H1 (cell line): ENCODE measurements at regions not wholly inside any gene's neighbourhood (a gene's known extent, or its start where the extent isn't known, plus 50 kb on each side); places are given as distances from the start of the nearest gene placed in this dataset.

Source experiments
- CTCF ChIA-PET: fragments of 300-600 bp; sonication (Branson Sonifier 250); formaldehyde crosslinking; loops from one replicate; lab custom pipeline; 2021; ENCODE audit not compliant: partially characterized antibody; lab: Charles Lee
- POLR2A ChIA-PET: fragments of 300-600 bp; sonication (Branson Sonifier 250); formaldehyde crosslinking; loops from one replicate; lab custom pipeline; 2021; ENCODE audit warnings: inconsistent platforms; ENCODE audit not compliant: partially characterized antibody; lab: Charles Lee
- DNase-seq, 2 experiments: peaks; one replicate each; pipeline versions ENCODE4 v3.0.0 to v3.0.0-alpha.2; 2010 to 2022; ENCODE audit warnings: low spot score in 2 of 2, low read depth in 1 of 2, mixed read lengths in 1 of 2
- FAIRE-seq: peaks from 2 replicates; lab custom pipeline; 2011; peaks lifted over from hg19 to GRCh38; lab: Jason Lieb, UNC
- H2AFZ ChIP-seq: 2 replicates; pipeline ENCODE4 v1.8.1; 2012; ENCODE audit warnings: low read length, inconsistent platforms
- H2AK5ac ChIP-seq: 2 replicates; pipeline ENCODE4 v1.6.1; 2013; ENCODE audit warnings: low read depth, low read length
- H2BK120ac ChIP-seq: replicated peaks from 2 replicates; pipeline ENCODE3; 2013; ENCODE audit warnings: low read depth, low read length, inconsistent platforms
- H2BK12ac ChIP-seq: 2 replicates; pipeline ENCODE4 v1.6.1; 2013; ENCODE audit warnings: low read depth, low read length
- H2BK15ac ChIP-seq: 2 replicates; pipeline ENCODE4 v1.6.1; 2013; ENCODE audit warnings: low read length
- H2BK20ac ChIP-seq: 2 replicates; pipeline ENCODE4 v1.6.1; 2013; ENCODE audit warnings: low read length
- H2BK5ac ChIP-seq: 2 replicates; pipeline ENCODE4 v1.6.1; 2013; ENCODE audit warnings: low read depth, low read length
- H3K14ac ChIP-seq: 2 replicates; pipeline ENCODE4 v1.6.1; 2013; ENCODE audit warnings: inconsistent platforms; ENCODE audit not compliant: insufficient read length
- H3K18ac ChIP-seq: 2 replicates; pipeline ENCODE4 v1.6.1; 2013; ENCODE audit warnings: low read length; ENCODE audit errors: extremely low read depth
- H3K23ac ChIP-seq: 2 replicates; pipeline ENCODE4 v1.6.1; 2013; ENCODE audit warnings: inconsistent platforms; ENCODE audit not compliant: insufficient read length
- H3K23me2 ChIP-seq: 2 replicates; pipeline ENCODE4 v1.6.1; 2013; ENCODE audit warnings: low read depth, low read length
- H3K27ac ChIP-seq: 2 replicates; pipeline ENCODE4 v1.6.1; 2011; ENCODE audit warnings: low read depth, low read length, inconsistent platforms
- H3K27me3 ChIP-seq, 4 experiments: replicated peaks in 1 of 4; 1 replicate in 1 of 4; 2 replicates in 3 of 4; pipeline versions ENCODE4 v1.6.1 to v1.8.1; 2011 to 2013; ENCODE audit warnings: low read length in 3 of 4, mild to moderate bottlenecking in 3 of 4, inconsistent platforms in 2 of 4, mixed read lengths in 2 of 4, moderate library complexity in 1 of 4; ENCODE audit not compliant: control insufficient read depth in 3 of 4, insufficient read depth in 3 of 4; ENCODE audit errors: extremely low read depth in 1 of 4
- H3K36me3 ChIP-seq, 4 experiments: 2 replicates each; pipeline versions ENCODE4 v1.6.1 to v1.8.1; 2011 to 2013; ENCODE audit warnings: mild to moderate bottlenecking in 4 of 4, low read length in 3 of 4, moderate library complexity in 2 of 4, control low read depth in 1 of 4, inconsistent platforms in 1 of 4; ENCODE audit not compliant: insufficient read depth in 4 of 4, control insufficient read depth in 2 of 4
- H3K4ac ChIP-seq: replicated peaks from 2 replicates; pipeline ENCODE3; 2013; ENCODE audit warnings: low read length, low read depth, mixed read lengths, inconsistent platforms; ENCODE audit not compliant: insufficient read length
- H3K4me1 ChIP-seq, 4 experiments: replicated peaks in 1 of 4; 1 replicate in 1 of 4; 2 replicates in 3 of 4; pipeline versions ENCODE4 v1.6.1 to v1.8.1; 2011 to 2013; ENCODE audit warnings: low read length in 3 of 4, inconsistent platforms in 2 of 4, mixed read lengths in 1 of 4; ENCODE audit not compliant: insufficient read depth in 4 of 4, control insufficient read depth in 3 of 4
- H3K4me2 ChIP-seq, 2 experiments: 2 replicates each; pipeline versions ENCODE4 v1.6.1 to v1.8.1; 2011 to 2013; ENCODE audit warnings: low read depth in 2 of 2, low read length in 2 of 2, control low read depth in 1 of 2, inconsistent platforms in 1 of 2, mild to moderate bottlenecking in 1 of 2; ENCODE audit not compliant: insufficient read depth in 1 of 2
- H3K4me3 ChIP-seq, 4 experiments: fragments of 200-600, 300-600 bp in 1 of 4; sonication (generic), shearing (Covaris generic), sonication (Bioruptor Twin) in 1 of 4; 2 replicates each; pipeline versions ENCODE4 v1.5.1 to v1.8.1; 2011 to 2016; ENCODE audit warnings: low read length in 4 of 4, low read depth in 3 of 4, control low read depth in 2 of 4, inconsistent platforms in 2 of 4, mild to moderate bottlenecking in 2 of 4, mixed read lengths in 1 of 4, moderate library complexity in 1 of 4; ENCODE audit not compliant: insufficient read depth in 2 of 4; ENCODE audit errors: extremely low read depth in 1 of 4
- H3K56ac ChIP-seq: replicated peaks from 2 replicates; pipeline ENCODE3; 2013; ENCODE audit warnings: low read depth, mild to moderate bottlenecking, mixed read lengths, low read length, inconsistent platforms; ENCODE audit not compliant: insufficient read length
- H3K79me1 ChIP-seq: 2 replicates; pipeline ENCODE4 v1.6.1; 2013; ENCODE audit warnings: low read depth, low read length, control low read depth
- H3K79me2 ChIP-seq, 2 experiments: 2 replicates each; pipeline versions ENCODE4 v1.6.1 to v1.8.1; 2012 to 2013; ENCODE audit warnings: low read length in 2 of 2, mild to moderate bottlenecking in 2 of 2, inconsistent platforms in 1 of 2; ENCODE audit not compliant: insufficient read depth in 2 of 2, control insufficient read depth in 1 of 2
- H3K9ac ChIP-seq, 4 experiments: replicated peaks in 1 of 4; 1 replicate in 1 of 4; 2 replicates in 3 of 4; pipeline versions ENCODE4 v1.6.1 to v1.8.1; 2011 to 2013; ENCODE audit warnings: low read depth in 3 of 4, low read length in 3 of 4, control low read depth in 2 of 4, mild to moderate bottlenecking in 2 of 4, moderate library complexity in 2 of 4, inconsistent platforms in 1 of 4; ENCODE audit errors: extremely low read depth in 1 of 4
- H3K9me3 ChIP-seq, 2 experiments: 2 replicates each; pipeline versions ENCODE4 v1.6.1 to v1.8.1; 2012 to 2013; ENCODE audit warnings: mild to moderate bottlenecking in 2 of 2, moderate library complexity in 2 of 2, control low read depth in 1 of 2, inconsistent platforms in 1 of 2, low read depth in 1 of 2, low read length in 1 of 2, mixed read lengths in 1 of 2; ENCODE audit not compliant: insufficient read depth in 2 of 2
- H4K20me1 ChIP-seq, 2 experiments: replicated peaks in 1 of 2; 2 replicates each; pipeline versions ENCODE3 to v1.8.1; 2011 to 2013; ENCODE audit warnings: inconsistent platforms in 2 of 2, low read length in 2 of 2, mild to moderate bottlenecking in 1 of 2; ENCODE audit not compliant: insufficient read depth in 2 of 2, control insufficient read depth in 1 of 2
- H4K5ac ChIP-seq: 2 replicates; pipeline ENCODE4 v1.6.1; 2013; ENCODE audit warnings: low read length, low read depth, mixed read lengths, inconsistent platforms; ENCODE audit not compliant: insufficient read length
- H4K8ac ChIP-seq: 2 replicates; pipeline ENCODE4 v1.8.0; 2013; ENCODE audit warnings: mild to moderate bottlenecking, moderate library complexity, low read length, inconsistent platforms; ENCODE audit not compliant: insufficient read depth; ENCODE audit errors: extremely low read depth
- H4K91ac ChIP-seq: replicated peaks from 2 replicates; pipeline ENCODE3; 2013; ENCODE audit warnings: low read length, mixed read lengths, inconsistent platforms; ENCODE audit not compliant: insufficient read length
- CBX8 ChIP-seq: fragments of 300-800, 300-1000 bp; sonication (generic); IDR thresholded peaks from 2 replicates; pipeline ENCODE4 v1.7.1; 2016; ENCODE audit warnings: low read depth, low read length, borderline replicate concordance
- CTBP2 ChIP-seq: IDR thresholded peaks from 2 replicates; pipeline ENCODE4 v1.7.0; 2011; ENCODE audit warnings: borderline replicate concordance, mild to moderate bottlenecking, moderate library complexity, mixed read lengths, low read length; ENCODE audit not compliant: insufficient read depth, insufficient read length
- EP300 ChIP-seq, 2 experiments: IDR thresholded peaks; 1 replicate in 1 of 2; 2 replicates in 1 of 2; pipeline ENCODE4 v1.6.1; 2011 to 2012; ENCODE audit warnings: low read depth in 2 of 2, low read length in 2 of 2, mild to moderate bottlenecking in 2 of 2, borderline replicate concordance in 1 of 2, inconsistent platforms in 1 of 2, moderate library complexity in 1 of 2
- HDAC6 ChIP-seq: IDR thresholded peaks from one replicate; pipeline ENCODE4 v1.7.1; 2012; ENCODE audit warnings: low read depth, mild to moderate bottlenecking, inconsistent platforms, low read length, moderate library complexity
- NANOG ChIP-seq: IDR thresholded peaks from 2 replicates; pipeline ENCODE4 v1.6.1; 2011; ENCODE audit warnings: low read length, low read depth, mild to moderate bottlenecking, inconsistent platforms; ENCODE audit not compliant: insufficient read depth, poor library complexity, severe bottlenecking
- SAP30 ChIP-seq: fragments of 300-600 bp; sonication (generic); IDR thresholded peaks from 2 replicates; pipeline ENCODE4 v1.7.1; 2012; ENCODE audit warnings: low read length, moderate library complexity, mild to moderate bottlenecking, inconsistent platforms; ENCODE audit not compliant: insufficient read depth, insufficient replicate concordance
- TAF7 ChIP-seq: optimal IDR thresholded peaks from 2 replicates; pipeline ENCODE3; 2011; ENCODE audit warnings: low read depth, mild to moderate bottlenecking, inconsistent platforms, low read length, moderate library complexity, borderline replicate concordance
- WGBS, 2 experiments: shearing (Covaris generic) in 1 of 2; methylation state at CpG; one replicate each; pipeline versions ENCODE4 v1.1.6 to v1.1.7; 2013 to 2015; ENCODE audit warnings: low lambda C conversion rate in 2 of 2, mixed read lengths in 2 of 2, inconsistent platforms in 1 of 2, low coverage in 1 of 2, missing lambda C conversion rate in 1 of 2; ENCODE audit not compliant: insufficient replicate concordance in 2 of 2, insufficient coverage in 1 of 2, insufficient read length in 1 of 2; ENCODE audit errors: extremely low coverage in 1 of 2, missing lambda C conversion rate in 1 of 2; 5-methylcytosine and 5-hydroxymethylcytosine counted together

DNA sequence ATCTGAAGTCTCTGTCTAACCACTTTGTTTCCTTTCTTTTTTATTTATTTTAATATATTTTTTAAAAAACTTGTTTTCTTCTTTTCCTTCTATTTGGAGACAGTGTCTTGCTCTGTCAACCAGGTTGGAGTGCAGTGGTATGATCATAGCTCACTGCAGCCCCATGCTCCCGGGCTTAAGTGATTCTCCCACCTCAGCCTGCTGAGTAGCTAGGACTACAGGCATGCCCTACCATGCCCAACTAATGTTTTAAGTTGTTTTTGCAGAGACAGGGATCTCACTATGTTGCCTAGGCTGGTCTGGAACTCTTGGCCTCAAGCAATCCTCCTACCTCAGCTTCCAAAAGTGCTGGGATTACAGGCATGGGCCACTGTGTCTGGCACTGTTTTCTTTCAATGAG lies 81.1 kb upstream of the TLK1 start:
- Histone ChIP-seq H2AFZ (no peak overlapping the region), H3K27me3 (no peaks in the 10 kb centered on the region), H4K5ac (no peak overlapping the region), H2BK15ac (no peak overlapping the region), H3K56ac (no peak overlapping the region), H3K18ac (no peak overlapping the region), H3K27ac (no peak overlapping the region), H3K4me2 (no peak overlapping the region), H3K4me3 (no peak overlapping the region), H3K23ac (no peak overlapping the region), H3K79me2 (no peaks in the 10 kb centered on the region), H4K91ac (no peak overlapping the region), H3K4ac (no peak overlapping the region), H3K9ac (no peak overlapping the region), H2BK12ac (no peak overlapping the region)
- FAIRE-seq: no peak
- DNase-seq: no peak
- POLR2A ChIA-PET: interaction anchor here (0.5 to 1.1 kb wide), 3 partner anchors 23 to 175 kb away, joined by 3 to 5 read pairs (median 3); no protein-coding TSS in a partner anchor
- TF ChIP-seq EP300 (IDR thresholded peaks at IDR 0.05; ENCODE audit: borderline replicate concordance in 1 of 2, low read depth in 2 of 2, low read length in 2 of 2) (no peak), NANOG (no peak), HDAC6 (no peak), CTBP2 (no peak), TAF7 (no peak), SAP30 (no peak), CBX8 (no peak)
- TF ChIP-seq, all 59 proteins: peak for 0
- no peak overlapping the region for H2BK120ac ChIP-seq
- CTCF ChIA-PET: interaction anchor here (0.6 kb wide), 1 partner anchor 14 kb away, joined by 3 read pairs; no protein-coding TSS in a partner anchor
- no peak overlapping the region for H2BK20ac ChIP-seq
- H4K8ac ChIP-seq: no peak overlapping the region
- H3K14ac ChIP-seq: no peak overlapping the region
- peaks cover 15 to 26% of the 10 kb centered on the region in 2 experiments for H3K9me3 ChIP-seq
- H3K79me1 ChIP-seq: no peaks in the 10 kb centered on the region
- H2AK5ac ChIP-seq: no peak overlapping the region
- WGBS, 2 experiments: 76% methylated on average over 1 of the region's 1 CpG; no CpG with 5 or more reads in 1 of the 2 experiments
- no peaks in the 10 kb centered on the region for H4K20me1 ChIP-seq
- peaks cover 0 to 7% (median 0%) of the 10 kb centered on the region in 4 experiments; a peak in 2 of 8 replicates for H3K36me3 ChIP-seq
- no peaks in the 10 kb centered on the region for H3K23me2 ChIP-seq
- H2BK5ac ChIP-seq: no peak overlapping the region
- no peaks in the 10 kb centered on the region for H3K4me1 ChIP-seq
